Epithelial cell of esophagus (primary cell): ENCODE measurements at regions not wholly inside any gene's neighbourhood (a gene's known extent, or its start where the extent isn't known, plus 50 kb on each side); places are given as distances from the start of the nearest gene placed in this dataset.

Source experiments
- DNase-seq: peaks from one replicate; pipeline ENCODE4 v3.0.0; 2010; ENCODE audit warnings: low read depth
- H3K4me3 ChIP-seq: 2 replicates; pipeline ENCODE4 v1.5.1; 2011; ENCODE audit warnings: mild to moderate bottlenecking, low read length, control low read depth
- CTCF ChIP-seq: IDR thresholded peaks from 2 replicates; pipeline ENCODE4 v1.5.1; 2011; ENCODE audit warnings: low read depth, mild to moderate bottlenecking, low read length, control low read depth, inconsistent platforms; ENCODE audit not compliant: insufficient read depth; ENCODE audit errors: missing control alignments

- no peak for DNase-seq
- H3K4me3 ChIP-seq = no peak overlapping the region
- TF ChIP-seq CTCF = no peak
Observed at GRCh38 chr18:78069784-78070664, 820.4 kb downstream of the GALR1 start.

DNA sequence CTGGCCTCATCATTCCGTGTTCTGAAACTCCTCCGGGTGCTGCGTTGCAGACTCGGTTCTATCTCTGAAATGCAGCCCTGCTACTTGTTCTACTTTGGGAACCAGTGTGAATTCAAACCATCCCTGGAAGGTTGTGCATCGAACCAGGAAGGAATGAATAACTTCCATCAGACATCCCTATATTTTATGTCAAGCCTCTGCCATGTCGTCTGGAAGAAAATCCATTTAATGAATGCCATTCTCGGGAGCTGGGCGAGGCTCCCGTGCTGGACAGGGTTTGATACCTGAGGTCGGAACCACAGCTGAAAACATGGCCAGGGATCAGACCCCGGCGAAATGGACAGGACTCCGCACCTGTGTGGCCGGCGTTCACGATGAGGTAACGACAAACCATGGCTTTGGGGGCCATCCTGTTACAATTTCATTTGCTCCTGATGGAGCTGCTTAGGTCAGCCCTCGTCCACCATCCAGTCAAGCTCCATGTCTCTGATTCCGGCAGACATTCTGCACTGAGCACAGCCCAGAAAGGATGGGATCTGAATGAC lies 821.6 kb downstream of the GALR1 start:
- DNase-seq = no peak
- no peak overlapping the region for H3K4me3 ChIP-seq
- TF ChIP-seq CTCF = no peak

DNA sequence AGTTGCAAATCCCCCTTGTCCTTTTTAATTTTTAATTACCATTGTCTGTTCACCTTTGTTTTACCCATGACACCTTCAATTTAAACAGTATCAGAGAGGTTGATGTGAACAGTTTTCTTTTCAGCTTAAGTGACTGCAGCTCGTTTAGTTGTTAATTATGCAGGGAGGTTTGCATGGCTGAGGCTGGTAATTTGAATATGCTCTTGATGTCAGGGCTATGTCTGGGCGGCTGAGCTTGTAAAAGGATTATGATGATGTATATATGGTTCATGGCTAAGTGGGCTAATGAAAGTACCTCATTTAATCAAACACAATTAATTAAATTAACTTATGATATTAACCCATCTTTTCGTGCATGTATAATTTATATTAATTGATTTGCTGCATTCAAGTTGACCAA lies 822.1 kb downstream of the GALR1 start:
- DNase-seq = no peak
- no peak overlapping the region for H3K4me3 ChIP-seq
- no peak for TF ChIP-seq CTCF

GRCh38 chr18:78072375-78072774 lies 822.7 kb downstream of the GALR1 start:
- no peak for DNase-seq
- TF ChIP-seq CTCF = no peak
- H3K4me3 ChIP-seq = no peak overlapping the region

DNA sequence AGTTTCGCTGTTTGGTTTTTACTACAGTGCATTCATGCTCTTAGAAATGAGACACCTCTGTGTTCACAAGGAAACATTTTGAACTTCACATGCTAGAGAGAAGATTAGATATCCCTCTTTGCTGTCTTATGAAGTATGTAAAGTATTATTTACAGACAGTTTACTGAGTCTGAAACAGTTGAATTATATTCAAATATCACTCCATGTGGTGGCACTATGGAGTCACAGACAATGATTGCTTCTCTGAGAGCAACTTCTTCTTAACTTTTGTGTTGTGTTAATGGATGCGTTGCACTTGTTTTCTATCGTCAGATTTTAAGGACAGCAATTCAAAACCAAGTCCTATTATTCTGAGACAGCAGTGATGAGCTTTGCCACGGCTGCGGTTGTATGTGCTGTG lies 823.6 kb downstream of the GALR1 start:
- TF ChIP-seq CTCF = no peak
- no peak for DNase-seq
- no peak overlapping the region for H3K4me3 ChIP-seq

DNA sequence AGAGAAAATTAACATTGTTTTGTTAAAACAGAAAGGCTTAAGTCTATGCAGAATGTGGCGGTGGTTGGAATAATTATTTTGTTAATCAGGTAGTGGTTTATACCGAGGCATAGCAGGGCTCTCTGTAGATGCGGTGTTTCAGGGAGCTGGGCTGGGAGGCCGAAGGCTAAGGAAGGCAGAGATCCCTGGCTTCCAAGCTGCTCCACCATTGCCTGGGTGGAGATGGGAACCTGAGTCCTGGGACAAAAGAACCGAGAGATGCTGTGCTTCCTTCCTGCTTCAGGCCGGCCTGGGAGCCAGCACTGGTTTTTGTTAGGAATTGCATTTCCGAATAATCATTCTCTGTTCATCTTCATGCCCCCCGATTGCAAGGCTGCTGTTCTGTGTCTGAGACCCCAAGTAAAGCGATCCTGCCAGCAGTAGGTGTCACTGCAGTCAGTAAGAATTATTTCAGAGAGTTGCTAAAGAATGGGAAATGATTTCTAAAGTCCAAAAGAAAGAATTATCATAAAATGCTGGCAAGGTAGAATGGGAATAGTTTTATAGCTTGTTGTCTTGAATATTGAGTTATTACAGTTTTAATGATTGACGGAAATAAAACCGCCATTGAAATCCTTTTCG lies 824.9 kb downstream of the GALR1 start:
- DNase-seq = no peak
- TF ChIP-seq CTCF = no peak
- no peak overlapping the region for H3K4me3 ChIP-seq
